Mesendoderm (in vitro differentiated cells): ENCODE measurements at regions not wholly inside any gene's neighbourhood (a gene's known extent, or its start where the extent isn't known, plus 50 kb on each side); places are given as distances from the start of the nearest gene placed in this dataset.

ENCODE experiments used
- DNase-seq: peaks from one replicate; pipeline ENCODE4 v3.0.0; 2013
- H2AK5ac ChIP-seq: 2 replicates; pipeline ENCODE4 v1.6.1; 2013; ENCODE audit warnings: low read length, inconsistent platforms
- H2BK120ac ChIP-seq: 2 replicates; pipeline ENCODE4 v1.6.1; 2013; ENCODE audit warnings: low read depth, mild to moderate bottlenecking, low read length, moderate library complexity, mixed read lengths
- H2BK15ac ChIP-seq: replicated peaks from 2 replicates; pipeline ENCODE4 v1.6.1; 2013; ENCODE audit warnings: low read depth, mild to moderate bottlenecking, moderate library complexity
- H2BK5ac ChIP-seq: 2 replicates; pipeline ENCODE4 v1.6.1; 2013; ENCODE audit warnings: low read length, inconsistent platforms
- H3K18ac ChIP-seq: 2 replicates; pipeline ENCODE4 v1.6.1; 2013; ENCODE audit warnings: mild to moderate bottlenecking, low read length, mixed read lengths
- H3K23ac ChIP-seq: one replicate; pipeline ENCODE4 v1.6.1; 2013; ENCODE audit warnings: low read length
- H3K27ac ChIP-seq: 2 replicates; pipeline ENCODE4 v1.5.1; 2013; ENCODE audit warnings: low read depth, mild to moderate bottlenecking, inconsistent platforms, low read length, moderate library complexity
- H3K27me3 ChIP-seq: 2 replicates; pipeline ENCODE4 v1.6.1; 2013; ENCODE audit warnings: low read length, control low read depth, mild to moderate bottlenecking, inconsistent platforms; ENCODE audit not compliant: insufficient read depth, poor library complexity
- H3K36me3 ChIP-seq: 2 replicates; pipeline ENCODE4 v1.6.1; 2013; ENCODE audit warnings: low read length, inconsistent platforms; ENCODE audit not compliant: control insufficient read depth, insufficient read depth
- H3K4ac ChIP-seq: one replicate; pipeline ENCODE4 v1.6.1; 2013; ENCODE audit warnings: low read depth, mild to moderate bottlenecking, low read length, moderate library complexity
- H3K4me1 ChIP-seq: 2 replicates; pipeline ENCODE4 v1.6.1; 2013; ENCODE audit warnings: low read depth, low read length, inconsistent platforms; ENCODE audit not compliant: control insufficient read depth
- H3K4me2 ChIP-seq: 2 replicates; pipeline ENCODE4 v1.6.1; 2013; ENCODE audit warnings: low read length
- H3K4me3 ChIP-seq: 2 replicates; pipeline ENCODE4 v1.5.1; 2013; ENCODE audit warnings: mild to moderate bottlenecking, low read length
- H3K56ac ChIP-seq: one replicate; pipeline ENCODE4 v1.6.1; 2013; ENCODE audit warnings: low read length
- H3K79me1 ChIP-seq: 2 replicates; pipeline ENCODE4 v1.6.1; 2013; ENCODE audit warnings: low read length, inconsistent platforms
- H3K79me2 ChIP-seq: 2 replicates; pipeline ENCODE4 v1.6.1; 2013; ENCODE audit warnings: mild to moderate bottlenecking, low read length; ENCODE audit not compliant: control insufficient read depth, insufficient read depth
- H3K9ac ChIP-seq: 2 replicates; pipeline ENCODE4 v1.6.1; 2013; ENCODE audit warnings: low read length, inconsistent platforms
- H4K5ac ChIP-seq: one replicate; pipeline ENCODE4 v1.6.1; 2013; ENCODE audit warnings: low read length
- H4K8ac ChIP-seq: one replicate; pipeline ENCODE4 v1.6.1; 2013; ENCODE audit warnings: low read depth, mild to moderate bottlenecking, control low read depth, low read length, moderate library complexity
- WGBS: extraction: QIAGEN DNeasy Blood & Tissue Kit; methylation state at CpG from one replicate; pipeline ENCODE4 v1.1.7; 2013; ENCODE audit warnings: low lambda C conversion rate, missing lambda C conversion rate; ENCODE audit not compliant: insufficient coverage; ENCODE audit errors: extremely low coverage; 5-methylcytosine and 5-hydroxymethylcytosine counted together

DNA sequence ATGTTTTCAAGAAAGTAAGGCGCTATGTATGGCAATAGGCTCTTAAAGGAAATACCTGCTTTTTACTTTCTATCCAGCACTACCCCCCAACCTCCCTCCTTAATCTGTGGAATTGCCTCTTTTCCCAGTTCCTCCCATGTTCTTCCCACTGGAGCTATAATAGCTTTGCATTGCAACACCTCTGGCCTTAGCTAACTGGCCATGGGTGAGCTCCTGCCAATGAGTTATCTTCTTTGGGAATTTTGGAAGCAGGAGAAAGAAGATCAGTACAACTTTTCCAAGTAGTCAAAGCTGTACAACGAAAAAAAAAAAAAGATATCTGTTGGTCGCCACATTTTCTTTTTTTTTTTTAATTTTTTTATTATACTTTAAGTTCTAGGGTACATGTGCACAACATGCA lies 398.0 kb downstream of the NPIPA8 start:
- H2BK5ac ChIP-seq = no peak overlapping the region
- no peak overlapping the region for H2BK15ac ChIP-seq
- no peaks in the 10 kb centered on the region for H3K36me3 ChIP-seq
- no peaks in the 10 kb centered on the region for H3K4me1 ChIP-seq
- no peaks in the 10 kb centered on the region for H3K79me1 ChIP-seq
- DNase-seq = no peak
- no CpG with 5 or more reads among the region's 3 CpGs for WGBS
- H4K8ac ChIP-seq = no peak overlapping the region
- no peak overlapping the region for H3K4me3 ChIP-seq
- no peak overlapping the region for H3K56ac ChIP-seq
- no peak overlapping the region for H3K9ac ChIP-seq
- no peaks in the 10 kb centered on the region for H3K27me3 ChIP-seq
- H2AK5ac ChIP-seq = no peak overlapping the region
- H2BK120ac ChIP-seq = no peak overlapping the region
- no peak overlapping the region for H3K4ac ChIP-seq
- no peak overlapping the region for H3K27ac ChIP-seq
- no peaks in the 10 kb centered on the region for H3K79me2 ChIP-seq
- no peak overlapping the region for H3K23ac ChIP-seq
- H4K5ac ChIP-seq = no peak overlapping the region
- no peak overlapping the region for H3K18ac ChIP-seq
- H3K4me2 ChIP-seq = no peak overlapping the region

GRCh38 chr16:17936766-17937402 lies 399.7 kb downstream of the NPIPA8 start:
- no CpG with 5 or more reads among the region's 6 CpGs for WGBS
- Histone ChIP-seq H3K27ac (no peak overlapping the region), H2BK120ac (no peak overlapping the region), H3K36me3 (no peaks in the 10 kb centered on the region), H3K23ac (no peak overlapping the region), H2BK5ac (no peak overlapping the region), H3K4me2 (no peak overlapping the region), H3K4me3 (no peak overlapping the region), H4K8ac (no peak overlapping the region), H3K56ac (no peak overlapping the region), H2BK15ac (no peak overlapping the region), H3K4ac (no peak overlapping the region), H4K5ac (no peak overlapping the region), H3K79me1 (no peaks in the 10 kb centered on the region), H3K27me3 (no peaks in the 10 kb centered on the region), H3K79me2 (no peaks in the 10 kb centered on the region), H3K9ac (no peak overlapping the region), H3K4me1 (no peaks in the 10 kb centered on the region), H2AK5ac (no peak overlapping the region), H3K18ac (no peak overlapping the region)
- DNase-seq = no peak

GRCh38 chr16:17930280-17930679 lies 406.3 kb downstream of the NPIPA8 start:
- no peaks in the 10 kb centered on the region for H3K4me1 ChIP-seq
- no peaks in the 10 kb centered on the region for H3K79me1 ChIP-seq
- H3K27me3 ChIP-seq = no peaks in the 10 kb centered on the region
- H3K9ac ChIP-seq = no peak overlapping the region
- H3K4me2 ChIP-seq = no peak overlapping the region
- H3K4me3 ChIP-seq = no peak overlapping the region
- no peak overlapping the region for H3K18ac ChIP-seq
- H4K8ac ChIP-seq = no peak overlapping the region
- no peak overlapping the region for H2BK15ac ChIP-seq
- H3K36me3 ChIP-seq = no peaks in the 10 kb centered on the region
- H3K56ac ChIP-seq = no peak overlapping the region
- no peak overlapping the region for H2BK5ac ChIP-seq
- peak; percentile 33 for DNase-seq
- WGBS = no CpG with 5 or more reads among the region's 1 CpG
- no peak overlapping the region for H4K5ac ChIP-seq
- H3K4ac ChIP-seq = no peak overlapping the region
- no peak overlapping the region for H3K23ac ChIP-seq
- H3K79me2 ChIP-seq = no peaks in the 10 kb centered on the region
- H2BK120ac ChIP-seq = no peak overlapping the region
- H2AK5ac ChIP-seq = no peak overlapping the region
- H3K27ac ChIP-seq = no peak overlapping the region

DNA sequence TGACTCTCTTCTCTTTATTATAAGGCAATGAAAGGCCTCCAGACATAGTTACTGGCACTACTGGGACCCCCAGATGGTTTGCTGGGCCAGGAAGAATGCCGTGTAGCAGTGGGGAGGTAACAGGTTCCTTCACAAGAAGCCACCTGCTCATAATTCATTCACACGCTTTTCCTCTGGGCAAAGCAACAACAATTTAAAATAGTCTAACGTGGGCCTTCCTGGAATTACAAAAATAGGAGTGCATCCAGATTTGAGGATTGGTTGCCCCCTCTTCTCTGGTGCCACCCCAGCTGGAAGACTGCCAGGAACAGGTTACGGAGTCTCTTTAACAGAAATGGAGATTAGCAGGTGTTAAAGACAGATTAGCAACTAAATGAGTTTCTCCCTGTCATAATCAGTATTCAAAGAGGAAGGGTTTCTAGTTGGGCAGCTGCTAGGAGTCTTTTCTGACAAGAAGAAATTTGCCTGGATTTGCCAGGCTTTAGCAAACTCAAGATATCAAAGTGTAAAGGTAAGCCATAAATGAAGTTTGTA lies 409.6 kb downstream of the NPIPA8 start:
- H2BK15ac ChIP-seq = no peak overlapping the region
- H3K9ac ChIP-seq = no peak overlapping the region
- H3K4me1 ChIP-seq = no peaks in the 10 kb centered on the region
- H3K27me3 ChIP-seq = no peaks in the 10 kb centered on the region
- no peak overlapping the region for H3K18ac ChIP-seq
- no peak overlapping the region for H4K8ac ChIP-seq
- no peak overlapping the region for H3K4me2 ChIP-seq
- no peaks in the 10 kb centered on the region for H3K79me1 ChIP-seq
- WGBS = no CpG with 5 or more reads among the region's 4 CpGs
- H3K27ac ChIP-seq = no peak overlapping the region
- H2BK120ac ChIP-seq = no peak overlapping the region
- no peaks in the 10 kb centered on the region for H3K79me2 ChIP-seq
- H3K56ac ChIP-seq = no peak overlapping the region
- H3K4me3 ChIP-seq = no peak overlapping the region
- no peak overlapping the region for H4K5ac ChIP-seq
- no peak overlapping the region for H2BK5ac ChIP-seq
- H3K23ac ChIP-seq = no peak overlapping the region
- H3K4ac ChIP-seq = no peak overlapping the region
- no peak overlapping the region for H2AK5ac ChIP-seq
- DNase-seq = peak; percentile 3
- H3K36me3 ChIP-seq = no peaks in the 10 kb centered on the region

GRCh38 chr16:17926461-17926860 lies 410.1 kb downstream of the NPIPA8 start:
- no peak overlapping the region for H3K4me2 ChIP-seq
- no peak overlapping the region for H3K23ac ChIP-seq
- no peak overlapping the region for H2BK120ac ChIP-seq
- no peak overlapping the region for H3K4ac ChIP-seq
- no peak overlapping the region for H3K27ac ChIP-seq
- H3K79me1 ChIP-seq = no peaks in the 10 kb centered on the region
- H3K56ac ChIP-seq = no peak overlapping the region
- no peak overlapping the region for H2BK5ac ChIP-seq
- H3K27me3 ChIP-seq = no peaks in the 10 kb centered on the region
- H3K9ac ChIP-seq = no peak overlapping the region
- WGBS = no CpG with 5 or more reads among the region's 5 CpGs
- no peak overlapping the region for H3K4me3 ChIP-seq
- no peak overlapping the region for H3K18ac ChIP-seq
- H3K36me3 ChIP-seq = no peaks in the 10 kb centered on the region
- H2AK5ac ChIP-seq = no peak overlapping the region
- no peak overlapping the region for H2BK15ac ChIP-seq
- no peak overlapping the region for H4K8ac ChIP-seq
- no peaks in the 10 kb centered on the region for H3K4me1 ChIP-seq
- no peak overlapping the region for H4K5ac ChIP-seq
- H3K79me2 ChIP-seq = no peaks in the 10 kb centered on the region
- DNase-seq = no peak

DNA sequence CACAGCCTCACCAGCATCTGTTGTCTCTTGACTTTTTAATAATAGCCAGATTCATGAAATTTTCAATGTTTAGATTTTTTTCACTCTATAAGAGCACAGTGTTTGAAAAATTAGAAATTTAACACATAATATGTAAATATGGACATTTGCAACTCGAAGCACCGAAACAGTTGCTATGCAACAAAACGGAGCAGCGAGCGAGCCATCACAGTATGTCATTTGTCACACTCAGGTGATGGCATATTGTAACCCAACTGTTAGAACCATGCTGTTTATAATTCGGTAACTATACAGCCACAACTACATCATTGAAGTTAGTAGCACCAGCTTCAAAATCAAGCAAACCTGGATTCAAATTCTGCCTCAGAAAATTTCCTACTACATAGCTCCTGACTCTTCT lies 410.8 kb downstream of the NPIPA8 start:
- no CpG with 5 or more reads among the region's 6 CpGs for WGBS
- H3K79me1 ChIP-seq = no peaks in the 10 kb centered on the region
- H3K23ac ChIP-seq = no peak overlapping the region
- no peak overlapping the region for H2BK5ac ChIP-seq
- no peak overlapping the region for H2BK15ac ChIP-seq
- DNase-seq = no peak
- no peak overlapping the region for H3K4ac ChIP-seq
- H4K5ac ChIP-seq = no peak overlapping the region
- no peak overlapping the region for H2AK5ac ChIP-seq
- no peak overlapping the region for H3K4me2 ChIP-seq
- H3K56ac ChIP-seq = no peak overlapping the region
- H4K8ac ChIP-seq = no peak overlapping the region
- no peaks in the 10 kb centered on the region for H3K4me1 ChIP-seq
- no peaks in the 10 kb centered on the region for H3K79me2 ChIP-seq
- H3K36me3 ChIP-seq = no peaks in the 10 kb centered on the region
- no peak overlapping the region for H3K9ac ChIP-seq
- no peak overlapping the region for H2BK120ac ChIP-seq
- H3K27me3 ChIP-seq = no peaks in the 10 kb centered on the region
- no peak overlapping the region for H3K18ac ChIP-seq
- no peak overlapping the region for H3K4me3 ChIP-seq
- H3K27ac ChIP-seq = no peak overlapping the region
